ENCODE measurements at regions not wholly inside any gene's neighbourhood (a gene's known extent, or its start where the extent isn't known, plus 50 kb on each side); places are given as distances from the start of the nearest gene placed in this dataset.

DNA sequence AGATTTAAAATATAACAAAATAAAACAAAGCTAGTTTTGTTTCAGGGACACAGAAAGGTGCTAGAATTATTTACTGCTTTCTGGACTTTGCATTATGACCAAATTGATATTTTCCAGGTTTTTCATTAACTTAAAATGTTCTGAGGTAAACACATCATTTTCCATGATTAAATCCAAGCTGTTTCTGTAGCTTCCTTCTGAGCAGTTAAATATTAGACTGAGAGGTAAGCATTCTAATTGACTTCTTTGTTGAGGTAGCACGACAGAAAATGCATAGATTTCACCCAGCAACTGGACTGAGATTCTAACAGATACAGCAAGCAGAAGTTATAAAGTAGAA is 98.3 kb downstream of the BMP4 start:
- H3K27ac ChIP-seq = no peak overlapping the region
- no peaks in the 10 kb centered on the region for H3K9me3 ChIP-seq
- H3K36me3 ChIP-seq = no peaks in the 10 kb centered on the region
- H3K27me3 ChIP-seq = no peaks in the 10 kb centered on the region
- intact Hi-C loops (cut with DNase I) = no loop called here
- no peaks in the 10 kb centered on the region for H3K4me1 ChIP-seq
- no peak overlapping the region for H3K9ac ChIP-seq (ENCODE audit: low read depth in 2 of 2, low read length in 2 of 2)
- no peak overlapping the region for H3K4me3 ChIP-seq
- no peak for DNase-seq
- TF ChIP-seq, protein P1, sequence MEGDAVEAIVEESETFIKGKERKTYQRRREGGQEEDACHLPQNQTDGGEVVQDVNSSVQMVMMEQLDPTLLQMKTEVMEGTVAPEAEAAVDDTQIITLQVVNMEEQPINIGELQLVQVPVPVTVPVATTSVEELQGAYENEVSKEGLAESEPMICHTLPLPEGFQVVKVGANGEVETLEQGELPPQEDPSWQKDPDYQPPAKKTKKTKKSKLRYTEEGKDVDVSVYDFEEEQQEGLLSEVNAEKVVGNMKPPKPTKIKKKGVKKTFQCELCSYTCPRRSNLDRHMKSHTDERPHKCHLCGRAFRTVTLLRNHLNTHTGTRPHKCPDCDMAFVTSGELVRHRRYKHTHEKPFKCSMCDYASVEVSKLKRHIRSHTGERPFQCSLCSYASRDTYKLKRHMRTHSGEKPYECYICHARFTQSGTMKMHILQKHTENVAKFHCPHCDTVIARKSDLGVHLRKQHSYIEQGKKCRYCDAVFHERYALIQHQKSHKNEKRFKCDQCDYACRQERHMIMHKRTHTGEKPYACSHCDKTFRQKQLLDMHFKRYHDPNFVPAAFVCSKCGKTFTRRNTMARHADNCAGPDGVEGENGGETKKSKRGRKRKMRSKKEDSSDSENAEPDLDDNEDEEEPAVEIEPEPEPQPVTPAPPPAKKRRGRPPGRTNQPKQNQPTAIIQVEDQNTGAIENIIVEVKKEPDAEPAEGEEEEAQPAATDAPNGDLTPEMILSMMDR (IDR thresholded peaks at IDR 0.05) = no peak

DNA sequence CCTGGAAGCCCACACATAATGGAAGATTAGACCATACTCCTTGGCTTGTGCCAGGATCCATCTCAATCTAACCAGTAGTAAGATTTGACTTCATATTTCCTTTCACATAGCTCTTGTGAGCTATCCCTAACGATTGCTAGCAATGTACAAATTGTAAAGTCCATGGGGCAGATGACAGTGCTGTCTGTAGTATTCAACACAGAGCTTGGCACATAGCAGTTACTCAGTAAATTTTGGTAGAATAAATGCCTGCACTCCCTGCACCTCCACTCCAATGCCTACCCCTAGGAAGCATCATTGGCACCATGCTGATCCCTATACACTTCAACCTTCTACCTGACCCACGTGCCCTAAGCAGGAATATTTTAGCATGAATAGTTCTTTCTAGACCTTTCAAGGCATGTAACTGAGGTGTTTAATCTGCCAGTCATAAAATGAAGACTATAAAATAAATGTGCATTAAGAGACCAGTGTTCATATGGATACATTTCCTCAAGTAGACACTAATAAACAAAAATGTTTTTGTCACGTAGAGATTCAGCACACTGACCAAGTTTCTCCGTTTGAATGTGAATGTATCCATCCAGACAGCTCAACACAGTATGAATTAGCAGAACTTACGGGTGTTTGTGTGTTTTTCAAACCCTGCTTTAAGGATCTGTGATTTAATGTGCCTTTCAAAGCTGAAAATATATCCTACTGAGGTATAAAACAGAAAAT is 98.8 kb downstream of the BMP4 start:
- intact Hi-C loops (cut with DNase I) = no loop called here
- no peak overlapping the region for H3K9ac ChIP-seq (ENCODE audit: low read depth in 2 of 2, low read length in 2 of 2)
- no peaks in the 10 kb centered on the region for H3K27me3 ChIP-seq
- no peak overlapping the region for H3K4me3 ChIP-seq
- no peak for DNase-seq
- H3K36me3 ChIP-seq = no peaks in the 10 kb centered on the region
- H3K9me3 ChIP-seq = no peaks in the 10 kb centered on the region
- H3K27ac ChIP-seq = no peak overlapping the region
- no peaks in the 10 kb centered on the region for H3K4me1 ChIP-seq
- TF ChIP-seq, protein P1 (IDR thresholded peaks at IDR 0.05) = no peak

DNA sequence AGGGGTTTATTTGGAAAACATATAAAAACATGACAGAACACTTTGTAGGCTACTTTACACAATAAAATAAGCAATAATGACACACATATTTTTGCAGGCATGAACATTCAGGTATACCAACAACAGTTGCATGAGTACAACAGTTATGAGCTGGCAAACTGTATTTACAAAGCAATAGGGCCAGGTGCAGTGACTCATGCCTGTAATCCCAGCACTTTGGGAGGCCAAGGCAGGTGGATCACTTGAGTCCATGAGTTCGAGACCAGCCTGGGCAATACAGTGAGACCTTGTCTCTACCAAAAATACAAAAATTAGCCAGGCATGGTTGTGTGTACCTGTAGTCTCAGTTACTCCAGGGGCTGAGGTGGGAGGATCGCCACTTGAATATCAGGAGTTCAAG is 101.1 kb downstream of the BMP4 start:
- DNase-seq = no peak
- Histone ChIP-seq H3K4me3 (no peak overlapping the region), H3K36me3 (no peaks in the 10 kb centered on the region), H3K27me3 (no peaks in the 10 kb centered on the region), H3K4me1 (no peaks in the 10 kb centered on the region), H3K9ac (ENCODE audit: low read depth in 2 of 2, low read length in 2 of 2) (no peak overlapping the region), H3K9me3 (no peaks in the 10 kb centered on the region), H3K27ac (no peak overlapping the region)
- intact Hi-C loops (cut with DNase I) = no loop called here
- TF ChIP-seq, protein P1 (IDR thresholded peaks at IDR 0.05) = no peak

DNA sequence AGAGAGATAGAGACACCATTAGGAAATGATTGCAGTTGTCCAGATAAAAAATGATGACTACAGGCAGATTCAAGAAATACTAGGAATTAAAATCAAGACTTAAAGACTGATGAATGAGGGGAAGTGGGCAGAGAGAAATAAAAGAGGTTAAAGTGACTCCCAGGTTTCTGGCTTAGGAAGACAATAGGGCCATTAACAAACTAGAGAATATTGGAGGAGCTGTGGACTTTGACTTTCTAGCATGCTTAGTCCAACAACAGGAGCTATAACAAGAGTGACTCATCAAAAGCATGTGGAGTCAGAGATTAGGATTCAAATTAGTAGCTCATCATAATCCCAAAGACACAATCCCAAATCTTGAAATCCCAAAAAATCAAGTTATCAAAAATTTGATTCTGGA is 101.5 kb downstream of the BMP4 start:
- Histone ChIP-seq H3K9ac (ENCODE audit: low read depth in 2 of 2, low read length in 2 of 2) (no peak overlapping the region), H3K4me3 (no peak overlapping the region), H3K27me3 (no peaks in the 10 kb centered on the region), H3K9me3 (no peaks in the 10 kb centered on the region), H3K4me1 (no peaks in the 10 kb centered on the region), H3K27ac (no peak overlapping the region), H3K36me3 (no peaks in the 10 kb centered on the region)
- intact Hi-C loops (cut with DNase I) = no loop called here
- TF ChIP-seq, protein P1 (IDR thresholded peaks at IDR 0.05) = no peak
- no peak for DNase-seq

DNA sequence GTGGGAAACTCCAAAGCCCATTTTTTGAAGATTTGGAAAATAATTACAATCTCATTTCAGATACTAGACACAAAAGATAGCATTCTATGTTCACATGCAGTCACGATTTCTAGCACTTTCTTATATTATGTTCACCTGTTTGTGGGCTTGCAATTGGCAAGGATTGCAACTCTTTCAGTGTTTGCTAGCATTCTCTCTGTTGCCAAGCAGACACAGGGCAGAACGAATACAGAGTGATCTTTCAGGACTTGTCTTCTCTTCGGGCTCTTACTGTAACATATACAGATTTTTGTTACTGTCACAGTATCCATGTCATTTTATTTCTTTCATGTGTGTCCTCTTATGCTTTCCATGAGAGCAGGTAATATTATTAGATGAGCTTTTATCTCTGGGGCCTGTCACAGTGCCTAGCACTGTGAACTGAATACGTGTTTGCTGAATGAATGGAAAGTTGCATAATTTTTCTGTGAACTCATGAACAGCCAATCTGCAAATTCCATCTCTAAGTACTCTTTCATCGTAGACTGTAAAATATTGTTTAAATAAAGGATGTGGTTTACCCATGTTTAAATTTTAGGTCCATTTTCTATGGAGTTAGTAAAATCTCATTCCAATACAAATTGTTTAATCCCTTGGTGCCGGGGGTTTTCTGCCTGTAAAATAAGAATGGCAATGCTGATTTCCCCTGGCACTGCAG is 105.1 kb downstream of the BMP4 start:
- intact Hi-C loops (cut with DNase I) = no loop called here
- Histone ChIP-seq H3K4me1 (no peaks in the 10 kb centered on the region), H3K36me3 (no peaks in the 10 kb centered on the region), H3K27ac (no peak overlapping the region), H3K9me3 (no peaks in the 10 kb centered on the region), H3K27me3 (no peaks in the 10 kb centered on the region), H3K4me3 (no peak overlapping the region), H3K9ac (ENCODE audit: low read depth in 2 of 2, low read length in 2 of 2) (no peak overlapping the region)
- no peak for DNase-seq
- TF ChIP-seq, protein P1 (IDR thresholded peaks at IDR 0.05) = no peak

Data from colonic mucosa (tissue), 4 donors.